Neural cell (in vitro differentiated cells): ENCODE measurements at regions not wholly inside any gene's neighbourhood (a gene's known extent, or its start where the extent isn't known, plus 50 kb on each side); places are given as distances from the start of the nearest gene placed in this dataset.

Source experiments
- CTCF ChIP-seq: fragments of 450-650 bp; IDR thresholded peaks from 2 replicates; pipeline ENCODE4 v1.5.1; 2014; ENCODE audit warnings: antibody characterized with exemption, mild to moderate bottlenecking, moderate library complexity; ENCODE audit not compliant: poor library complexity, severe bottlenecking
- EP300 ChIP-seq: fragments of 450-650 bp; conservative IDR thresholded peaks from 2 replicates; pipeline ENCODE4 v1.6.1; 2014; ENCODE audit warnings: antibody characterized with exemption, mild to moderate bottlenecking, moderate library complexity; ENCODE audit not compliant: poor library complexity, severe bottlenecking
- EZH2 ChIP-seq: fragments of 200-600, 300-800 bp; shearing (Covaris generic), sonication (generic); IDR thresholded peaks from 2 replicates; pipeline ENCODE4 v1.6.1; 2014; ENCODE audit warnings: antibody characterized with exemption, low read length, borderline replicate concordance, mild to moderate bottlenecking; ENCODE audit not compliant: insufficient read depth, poor library complexity, severe bottlenecking
- MXI1 ChIP-seq: fragments of 450-650 bp; conservative IDR thresholded peaks from 2 replicates; pipeline ENCODE4 v1.6.1; 2014; ENCODE audit warnings: antibody characterized with exemption, mild to moderate bottlenecking; ENCODE audit not compliant: poor library complexity, severe bottlenecking
- POLR2AphosphoS5 ChIP-seq: IDR thresholded peaks from 2 replicates; pipeline ENCODE4 v1.6.1; 2012
- RAD21 ChIP-seq: fragments of 450-650 bp; conservative IDR thresholded peaks from 2 replicates; pipeline ENCODE4 v1.6.1; 2014; ENCODE audit warnings: antibody characterized with exemption, mild to moderate bottlenecking, moderate library complexity
- REST ChIP-seq: IDR thresholded peaks from 2 replicates; pipeline ENCODE4 v1.6.1; 2012; ENCODE audit warnings: borderline replicate concordance
- SMC3 ChIP-seq: fragments of 450-650 bp; conservative IDR thresholded peaks from 2 replicates; pipeline ENCODE4 v1.6.1; 2014; ENCODE audit warnings: antibody characterized with exemption, mild to moderate bottlenecking, moderate library complexity; ENCODE audit not compliant: poor library complexity
- TAF1 ChIP-seq: IDR thresholded peaks from 2 replicates; pipeline ENCODE4 v1.6.1; 2012; ENCODE audit warnings: low read depth

GRCh38 chr5:107196500-107197059 is 474.2 kb downstream of the EFNA5 start:
- TF ChIP-seq EP300 (no peak), CTCF (no peak), EZH2 (no peak), TAF1 (no peak), MXI1 (no peak), RAD21 (no peak), POLR2AphosphoS5 (no peak), REST (no peak), SMC3 (no peak)
